OCI-LY7 (cell line): ENCODE measurements at regions not wholly inside any gene's neighbourhood (a gene's known extent, or its start where the extent isn't known, plus 50 kb on each side); places are given as distances from the start of the nearest gene placed in this dataset.

Source experiments
- EZH2phosphoT487 ChIP-seq: fragments of 200-600 bp; sonication (generic); IDR thresholded peaks from 2 replicates; pipeline ENCODE4 v1.6.1; 2018; ENCODE audit warnings: low read depth, borderline replicate concordance, mild to moderate bottlenecking, mixed run types, antibody characterized with exemption, low read length, moderate library complexity, mixed read lengths
- TF ChIP-seq, protein P1 (sequence below): fragments of 200-600 bp; sonication (generic); conservative IDR thresholded peaks from 2 replicates; pipeline ENCODE4 v1.5.1; 2014; ENCODE audit warnings: mild to moderate bottlenecking, antibody characterized with exemption, low read length, moderate library complexity, mixed read lengths

DNA sequence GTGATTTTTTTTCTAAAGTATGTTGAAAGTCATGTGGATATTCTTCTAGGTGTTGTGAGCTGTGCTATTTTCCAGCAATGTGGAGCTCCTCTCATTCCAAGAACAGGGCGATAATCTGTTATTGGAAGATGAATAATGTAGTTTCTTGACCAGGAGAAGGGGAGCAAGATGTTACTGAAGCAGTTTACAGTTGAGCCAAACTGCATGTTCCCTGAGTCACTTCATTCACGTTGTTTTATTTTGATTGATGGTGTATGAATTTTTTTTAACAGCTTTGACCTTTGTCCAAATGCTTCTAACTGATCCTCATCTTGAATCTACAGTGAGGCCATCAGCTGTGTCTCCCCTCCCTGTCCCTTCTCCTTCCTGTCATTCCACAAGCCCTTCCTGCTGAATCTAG is 277.1 kb upstream of the KLF6 start:
- TF ChIP-seq, protein P1, sequence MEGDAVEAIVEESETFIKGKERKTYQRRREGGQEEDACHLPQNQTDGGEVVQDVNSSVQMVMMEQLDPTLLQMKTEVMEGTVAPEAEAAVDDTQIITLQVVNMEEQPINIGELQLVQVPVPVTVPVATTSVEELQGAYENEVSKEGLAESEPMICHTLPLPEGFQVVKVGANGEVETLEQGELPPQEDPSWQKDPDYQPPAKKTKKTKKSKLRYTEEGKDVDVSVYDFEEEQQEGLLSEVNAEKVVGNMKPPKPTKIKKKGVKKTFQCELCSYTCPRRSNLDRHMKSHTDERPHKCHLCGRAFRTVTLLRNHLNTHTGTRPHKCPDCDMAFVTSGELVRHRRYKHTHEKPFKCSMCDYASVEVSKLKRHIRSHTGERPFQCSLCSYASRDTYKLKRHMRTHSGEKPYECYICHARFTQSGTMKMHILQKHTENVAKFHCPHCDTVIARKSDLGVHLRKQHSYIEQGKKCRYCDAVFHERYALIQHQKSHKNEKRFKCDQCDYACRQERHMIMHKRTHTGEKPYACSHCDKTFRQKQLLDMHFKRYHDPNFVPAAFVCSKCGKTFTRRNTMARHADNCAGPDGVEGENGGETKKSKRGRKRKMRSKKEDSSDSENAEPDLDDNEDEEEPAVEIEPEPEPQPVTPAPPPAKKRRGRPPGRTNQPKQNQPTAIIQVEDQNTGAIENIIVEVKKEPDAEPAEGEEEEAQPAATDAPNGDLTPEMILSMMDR = no peak
- no peak for TF ChIP-seq EZH2phosphoT487
